OCI-LY1 (cell line): ENCODE measurements at regions not wholly inside any gene's neighbourhood (a gene's known extent, or its start where the extent isn't known, plus 50 kb on each side); places are given as distances from the start of the nearest gene placed in this dataset.

ENCODE experiments used
- EZH2 ChIP-seq: fragments of 200-600 bp; sonication (generic), shearing (Covaris generic); IDR thresholded peaks from 2 replicates; pipeline ENCODE4 v1.8.0; 2017; ENCODE audit warnings: borderline replicate concordance, mixed run types, mild to moderate bottlenecking, antibody characterized with exemption, low read length, moderate library complexity, mixed read lengths
- TF ChIP-seq, protein P1 (sequence below): fragments of 200-600 bp; sonication (generic), shearing (Covaris generic); IDR thresholded peaks from 2 replicates; pipeline ENCODE4 v1.5.1; 2017; ENCODE audit warnings: mild to moderate bottlenecking, antibody characterized with exemption, low read length, moderate library complexity, mixed read lengths

DNA sequence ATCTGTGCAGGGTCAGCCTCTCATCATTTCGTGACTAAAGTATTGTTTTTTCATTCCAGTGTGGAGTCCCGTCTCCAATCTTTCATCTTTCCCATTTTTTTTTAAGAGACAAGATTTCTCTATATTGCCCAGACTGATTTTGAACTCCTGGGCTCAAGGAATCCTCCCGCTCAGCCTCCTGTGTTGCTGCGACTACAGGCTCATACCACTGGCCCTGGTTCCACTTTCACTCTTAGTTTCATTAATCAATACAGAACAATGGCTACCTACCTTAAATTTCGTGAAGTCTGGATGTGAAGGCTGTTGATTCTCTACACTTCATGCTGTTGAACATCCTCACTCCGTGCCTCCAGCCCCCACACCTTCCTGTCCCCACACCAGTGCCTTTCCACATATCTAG, 97.7 kb upstream of the GREM2 start:
- TF ChIP-seq, protein P1, sequence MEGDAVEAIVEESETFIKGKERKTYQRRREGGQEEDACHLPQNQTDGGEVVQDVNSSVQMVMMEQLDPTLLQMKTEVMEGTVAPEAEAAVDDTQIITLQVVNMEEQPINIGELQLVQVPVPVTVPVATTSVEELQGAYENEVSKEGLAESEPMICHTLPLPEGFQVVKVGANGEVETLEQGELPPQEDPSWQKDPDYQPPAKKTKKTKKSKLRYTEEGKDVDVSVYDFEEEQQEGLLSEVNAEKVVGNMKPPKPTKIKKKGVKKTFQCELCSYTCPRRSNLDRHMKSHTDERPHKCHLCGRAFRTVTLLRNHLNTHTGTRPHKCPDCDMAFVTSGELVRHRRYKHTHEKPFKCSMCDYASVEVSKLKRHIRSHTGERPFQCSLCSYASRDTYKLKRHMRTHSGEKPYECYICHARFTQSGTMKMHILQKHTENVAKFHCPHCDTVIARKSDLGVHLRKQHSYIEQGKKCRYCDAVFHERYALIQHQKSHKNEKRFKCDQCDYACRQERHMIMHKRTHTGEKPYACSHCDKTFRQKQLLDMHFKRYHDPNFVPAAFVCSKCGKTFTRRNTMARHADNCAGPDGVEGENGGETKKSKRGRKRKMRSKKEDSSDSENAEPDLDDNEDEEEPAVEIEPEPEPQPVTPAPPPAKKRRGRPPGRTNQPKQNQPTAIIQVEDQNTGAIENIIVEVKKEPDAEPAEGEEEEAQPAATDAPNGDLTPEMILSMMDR = no peak
- TF ChIP-seq EZH2 = no peak
